T-helper 2 cell treated with Interferon-gamma antibody and Interleukin-4, amounts not matched to agents 100 ng/mL and 5 ng/mL, for 36 hours (primary cell): ENCODE measurements at regions not wholly inside any gene's neighbourhood (a gene's known extent, or its start where the extent isn't known, plus 50 kb on each side); places are given as distances from the start of the nearest gene placed in this dataset.
"Not testable (repeated sequence)": the region's sequence is repeated elsewhere in the genome, so short reads cannot be mapped to it uniquely, and the experiment has no call there.

Experiments
- intact Hi-C: fragments of 100-400 bp; cut with micrococcal nuclease; formaldehyde crosslinking; loops from one replicate; pipeline ENCODE4 v1.15.1; 2023

DNA sequence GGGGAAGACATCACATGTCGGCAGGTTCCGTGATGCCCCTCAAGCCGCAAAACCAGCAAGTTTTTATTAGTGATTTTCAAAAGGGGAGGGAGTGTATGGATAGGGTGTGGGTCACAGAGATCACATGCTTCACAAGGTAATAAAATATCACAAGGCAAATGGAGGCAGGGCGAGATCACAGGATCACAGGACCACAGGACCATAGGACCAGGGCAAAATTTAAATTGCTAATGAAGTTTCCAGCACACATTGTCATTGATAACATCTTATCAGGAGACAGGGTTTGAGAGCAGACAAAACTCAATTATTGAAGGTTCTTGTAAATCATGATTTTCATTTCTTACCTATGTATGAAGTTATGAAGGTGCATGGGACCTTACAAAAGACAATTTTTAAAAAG lies 106.5 kb downstream of the DIRAS2 start:
- intact Hi-C loops = not testable (repeated sequence)

DNA sequence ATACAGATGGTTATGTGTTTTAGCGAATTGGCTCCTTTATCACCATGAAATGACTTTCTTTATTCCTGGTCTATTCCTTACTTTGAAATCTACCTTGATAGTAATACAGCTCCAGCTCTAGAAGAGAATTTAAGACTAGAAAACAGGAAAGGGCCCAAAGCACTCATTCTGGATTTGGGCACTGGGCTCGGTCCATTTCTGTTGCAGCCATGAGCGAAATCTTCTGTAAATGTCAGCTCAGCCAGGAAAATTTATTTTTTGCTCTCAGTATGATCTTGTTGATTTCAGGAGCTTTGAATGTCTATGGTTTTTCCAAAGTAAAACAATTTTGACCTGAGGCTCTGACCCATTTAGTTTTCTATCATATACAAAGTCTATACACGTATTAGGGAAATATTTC lies 104.1 kb downstream of the DIRAS2 start:
- intact Hi-C loops = no loop called here

DNA sequence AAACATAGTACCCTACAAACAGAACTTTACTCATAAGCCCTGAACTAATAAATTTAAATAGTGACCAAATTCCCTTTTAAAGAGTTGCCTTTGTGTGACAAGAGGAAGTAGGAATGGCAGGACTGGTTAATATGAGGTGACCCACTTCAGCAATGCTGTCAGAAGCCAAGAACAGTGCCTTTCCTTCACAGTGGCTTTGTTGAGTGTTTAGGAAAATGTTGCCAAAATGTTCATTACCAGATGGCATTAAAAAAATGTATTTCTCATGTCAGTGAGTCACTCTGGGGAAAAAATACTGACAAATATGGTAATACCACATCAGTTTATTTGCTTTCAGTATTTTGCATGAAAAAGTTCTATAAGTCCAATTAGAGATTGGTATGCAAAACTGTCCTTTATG lies 103.3 kb downstream of the DIRAS2 start:
- intact Hi-C loops = no loop called here

DNA sequence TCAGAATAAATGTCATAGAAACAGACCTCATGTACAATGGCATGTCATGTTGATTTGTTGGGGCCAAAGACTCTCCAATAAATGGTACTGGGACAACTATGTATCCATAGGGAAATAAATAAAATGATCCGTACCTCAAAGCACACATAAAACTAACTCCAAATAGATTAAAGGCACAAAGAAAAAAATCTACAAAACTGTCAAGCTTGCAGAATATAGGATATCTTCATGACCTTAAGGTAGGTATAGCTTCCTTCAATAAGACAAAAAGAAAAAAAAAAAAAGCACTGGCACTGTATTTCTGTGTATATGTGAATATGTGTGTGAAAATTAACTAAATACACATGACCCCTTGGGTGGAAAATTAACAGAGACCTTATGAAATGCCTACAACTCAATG lies 101.9 kb downstream of the DIRAS2 start:
- intact Hi-C loops = no loop called here

DNA sequence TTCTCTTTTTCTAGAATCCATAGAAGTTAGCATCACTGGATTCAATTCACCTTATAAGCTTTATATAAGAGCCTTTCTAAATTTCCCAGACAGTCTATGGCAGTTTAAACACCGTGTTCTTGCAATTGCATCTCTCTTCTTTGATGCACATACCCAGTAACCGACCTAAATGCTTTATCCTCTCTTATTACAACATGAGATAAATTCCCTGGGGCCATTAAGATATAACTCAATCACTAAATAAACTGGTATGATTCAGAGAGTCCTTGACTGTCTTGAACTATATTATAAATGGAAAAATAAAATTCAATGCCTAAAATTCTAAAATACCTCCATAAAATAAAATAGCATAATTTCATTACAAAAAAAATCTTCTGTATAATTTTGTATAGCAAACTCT lies 98.1 kb downstream of the DIRAS2 start:
- intact Hi-C loops = no loop called here

DNA sequence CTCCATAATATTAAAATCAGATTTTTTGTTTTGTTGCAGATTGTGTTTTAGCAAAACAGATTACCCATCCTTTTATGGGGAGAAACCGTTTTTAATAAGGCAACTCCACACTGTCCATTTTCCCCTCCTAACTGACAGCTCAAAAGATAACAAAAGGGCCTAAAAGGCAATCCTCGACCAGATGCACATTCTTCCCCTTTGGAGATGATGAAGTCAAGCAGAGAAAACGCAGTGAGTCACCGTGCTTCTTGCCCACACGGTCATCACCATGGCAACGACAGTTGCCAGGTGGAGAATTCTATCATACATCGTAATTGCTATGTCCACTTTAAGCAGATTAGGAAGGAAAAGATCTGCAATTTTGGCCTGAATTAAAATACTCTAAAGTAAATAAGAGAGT lies 96.4 kb downstream of the DIRAS2 start:
- intact Hi-C loops = no loop called here

DNA sequence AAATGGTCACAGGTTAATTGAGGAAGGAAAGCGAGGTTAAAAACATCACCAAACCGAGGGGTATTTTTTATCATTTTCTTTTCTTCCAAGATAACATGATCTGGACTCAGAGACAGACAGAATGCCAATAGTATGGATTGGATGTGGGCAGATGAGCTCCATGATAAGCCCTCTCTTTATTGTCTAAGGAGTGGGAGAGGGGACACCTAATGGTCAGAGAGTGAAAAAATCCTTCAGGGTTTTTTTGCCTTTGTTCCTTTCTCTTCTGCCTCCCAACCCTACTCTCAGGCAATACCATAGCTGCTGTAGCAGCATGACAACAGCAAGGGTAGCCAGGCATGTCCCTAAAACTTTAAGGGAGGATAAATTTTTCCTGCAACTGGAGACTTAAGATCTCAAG lies 94.7 kb downstream of the DIRAS2 start:
- intact Hi-C loops = no loop called here

DNA sequence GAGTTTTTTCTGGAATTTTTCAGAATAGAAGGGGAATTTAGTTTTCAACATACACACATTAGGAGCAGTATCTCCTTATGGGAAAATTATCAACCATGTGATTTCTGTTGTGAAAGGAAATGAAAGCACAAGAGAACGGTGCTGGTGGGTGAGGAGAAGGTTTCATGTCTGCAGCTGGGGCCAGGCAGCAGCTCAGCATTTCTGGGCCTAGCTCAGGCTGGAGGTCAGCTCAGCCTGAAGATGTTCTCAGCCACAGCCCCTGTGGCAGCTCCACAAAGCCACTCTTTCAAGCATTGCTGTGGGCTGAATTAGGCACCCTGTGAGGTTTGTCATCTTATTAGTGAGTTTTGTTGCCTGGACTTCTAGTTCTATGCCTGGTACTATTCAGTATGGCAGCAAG lies 90.3 kb downstream of the DIRAS2 start:
- intact Hi-C loops = no loop called here

DNA sequence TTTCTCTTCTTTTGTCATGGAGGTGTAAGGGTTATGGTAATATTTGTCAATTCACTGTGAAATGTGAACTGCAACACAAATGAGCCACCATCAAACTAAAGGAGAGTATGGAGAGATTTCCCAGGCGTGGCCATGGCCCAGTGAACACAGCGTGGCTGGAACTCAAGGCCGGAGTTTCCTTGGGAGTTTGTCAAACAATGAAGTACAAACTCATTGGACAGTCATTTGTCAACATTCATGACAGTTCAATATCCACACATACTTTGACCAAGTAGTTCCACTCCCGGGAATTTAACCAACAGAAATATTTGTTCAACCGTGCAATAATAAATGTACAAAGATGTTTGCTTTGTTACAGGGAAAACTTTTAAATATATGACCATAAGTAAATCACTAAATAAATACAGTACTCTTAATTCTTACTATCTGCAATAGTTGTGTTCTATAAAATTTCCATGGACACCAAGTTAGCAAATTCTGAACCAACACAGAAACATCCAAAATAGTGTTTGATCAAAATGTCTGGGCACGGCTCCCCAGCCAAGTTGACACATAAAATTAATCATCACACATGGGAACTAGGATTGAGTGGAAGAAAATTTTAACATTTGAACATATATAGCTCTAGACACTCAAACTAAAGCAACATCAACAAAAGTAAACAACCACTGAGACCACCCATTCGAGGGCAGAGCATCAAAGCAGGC lies 87.1 kb downstream of the DIRAS2 start:
- intact Hi-C loops = no loop called here

GRCh38 chr9:90556897-90557675 lies 85.5 kb downstream of the DIRAS2 start:
- intact Hi-C loops = no loop called here

GRCh38 chr9:90559075-90560073 lies 83.2 kb downstream of the DIRAS2 start:
- intact Hi-C loops = no loop called here
